Right hindlimb (tissue), 1 donor: ENCODE measurements at regions not wholly inside any gene's neighbourhood (a gene's known extent, or its start where the extent isn't known, plus 50 kb on each side); places are given as distances from the start of the nearest gene placed in this dataset.
"Not testable (repeated sequence)": the region's sequence is repeated elsewhere in the genome, so short reads cannot be mapped to it uniquely, and the experiment has no call there.

Experiments used
- DNase-seq: peaks from one replicate; pipeline ENCODE4 v3.0.0-alpha.2; 2018

DNA sequence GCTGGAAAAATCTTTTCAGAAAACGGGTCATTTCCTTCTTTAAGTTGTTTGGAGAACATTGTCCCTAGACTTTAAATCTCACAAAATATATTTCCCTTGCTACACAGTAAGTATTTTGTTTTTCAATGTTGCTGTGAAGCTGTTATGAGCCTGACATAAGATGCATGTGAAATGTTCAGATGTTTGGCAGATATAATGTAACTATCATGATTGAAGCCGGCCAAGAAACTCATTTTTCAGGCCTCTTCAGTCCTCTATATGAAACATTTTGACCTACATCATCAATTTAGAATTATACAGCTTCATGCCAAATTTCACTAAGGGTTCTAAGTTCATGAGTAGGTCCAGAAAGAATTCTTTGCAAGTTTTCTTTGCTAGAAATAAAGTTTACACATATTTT is 133.8 kb downstream of the JRKL start:
- no peak for DNase-seq

DNA sequence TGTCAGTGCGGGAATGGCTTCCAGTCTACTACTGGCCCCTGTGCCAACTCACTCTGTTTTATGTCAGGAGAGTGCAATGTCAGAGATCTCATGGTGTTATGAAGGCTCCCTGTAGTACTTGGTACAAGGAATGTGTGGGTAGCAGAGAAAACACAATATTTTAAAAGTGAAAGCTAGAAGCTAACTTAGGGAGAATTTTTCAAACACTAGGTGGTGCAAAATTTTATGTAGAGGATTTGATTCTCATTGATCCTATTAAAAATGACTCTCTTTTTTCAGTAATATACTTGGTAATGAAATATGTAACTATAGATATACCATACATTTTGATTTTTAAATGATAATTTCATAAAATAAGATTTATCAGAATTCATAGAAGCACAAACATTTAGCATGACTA is 134.7 kb downstream of the JRKL start:
- DNase-seq, result no peak

DNA sequence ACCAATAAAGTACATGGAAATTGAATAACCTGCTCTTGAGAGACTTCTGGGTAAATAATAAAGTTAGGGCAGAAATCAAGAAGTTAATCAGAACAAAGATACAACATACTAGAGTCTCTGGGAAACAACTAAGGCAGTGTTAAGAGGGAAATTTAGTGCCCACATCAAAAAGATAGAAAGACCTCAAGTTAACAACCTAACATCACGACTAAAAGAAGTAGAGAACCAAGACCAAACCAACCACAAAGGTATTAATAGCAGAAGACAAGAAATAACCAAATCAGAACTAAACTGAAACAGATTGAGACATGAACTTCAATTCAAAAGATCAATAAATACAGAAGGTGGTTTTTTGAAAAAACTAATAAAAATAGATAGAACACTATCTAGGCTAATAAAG is 140.7 kb downstream of the JRKL start:
- DNase-seq, result no peak

DNA sequence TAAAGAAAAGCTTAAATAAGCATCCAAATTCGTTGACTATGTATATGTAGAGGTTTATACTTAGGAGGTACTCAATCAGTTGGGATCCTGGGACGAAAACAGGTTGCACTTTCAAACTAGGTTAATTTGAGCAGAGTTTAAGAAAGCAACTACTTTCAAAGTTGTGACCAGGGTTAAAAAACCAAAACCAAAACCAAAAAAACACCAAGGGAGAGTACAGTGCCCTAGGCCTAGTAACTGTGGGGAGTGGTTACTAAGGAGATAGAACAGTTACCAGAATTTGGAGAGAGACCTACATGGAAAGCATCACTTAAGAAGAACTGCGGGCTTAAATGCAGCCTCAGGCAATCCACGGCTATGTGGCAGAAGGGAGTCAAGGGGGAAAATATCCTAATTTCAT is 148.3 kb downstream of the JRKL start:
- DNase-seq, result no peak

DNA sequence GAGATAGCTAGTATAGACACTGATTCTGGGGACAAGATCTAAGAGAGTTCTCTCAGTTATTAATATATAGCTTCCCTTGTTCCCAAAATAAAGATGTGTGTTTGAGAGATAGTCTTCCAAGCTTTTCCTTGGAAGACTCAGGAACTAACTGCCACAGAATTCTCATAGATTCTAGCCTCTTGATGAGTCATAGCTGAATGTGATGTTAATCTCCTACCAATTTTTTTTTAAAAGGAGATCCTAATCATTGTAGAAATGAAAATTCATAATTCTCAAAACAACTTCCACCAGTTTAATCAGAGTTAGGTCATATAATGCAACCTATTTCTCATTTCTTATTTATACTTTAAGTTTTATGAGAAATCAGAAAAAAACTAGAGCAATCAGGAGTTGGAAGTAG is 148.8 kb downstream of the JRKL start:
- DNase-seq, result no peak

DNA sequence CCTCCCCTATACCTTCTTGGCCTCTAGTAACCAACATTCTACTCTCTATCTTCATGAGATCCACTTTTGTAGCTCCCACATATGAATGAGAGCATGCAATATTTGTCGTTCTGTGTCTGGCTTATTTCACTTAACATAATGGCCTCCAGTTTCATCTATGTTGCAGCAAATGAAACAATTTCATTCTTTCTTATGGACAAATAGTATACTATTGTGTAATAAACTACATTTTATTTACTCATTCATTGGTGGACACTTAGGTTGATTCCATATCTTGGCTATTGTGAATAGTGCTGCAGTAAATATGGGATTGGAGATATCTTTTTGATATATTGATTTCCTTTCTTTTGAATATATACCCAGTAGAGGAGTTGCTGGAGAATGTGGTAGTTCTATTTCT is 151.1 kb downstream of the JRKL start:
- no peak for DNase-seq

DNA sequence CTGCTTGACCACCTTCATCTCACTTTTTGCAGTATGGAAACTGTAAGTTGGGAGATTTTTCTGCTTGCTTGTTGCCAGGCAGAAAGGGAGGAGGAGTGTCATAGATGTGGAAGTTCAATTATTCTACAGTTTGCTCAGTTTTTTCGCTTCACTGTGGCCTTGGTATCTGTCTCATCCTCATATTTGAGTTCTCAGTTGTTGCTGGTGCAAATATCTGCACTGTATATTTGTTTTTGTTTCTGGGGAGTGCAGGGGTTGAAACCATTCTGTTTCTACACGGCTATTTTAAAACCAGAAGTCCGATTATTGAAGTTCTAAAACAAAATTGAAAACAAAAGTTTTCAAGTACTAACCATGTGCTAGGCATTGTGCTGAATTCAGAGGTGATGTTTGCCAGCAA is 153.4 kb downstream of the JRKL start:
- no peak for DNase-seq

DNA sequence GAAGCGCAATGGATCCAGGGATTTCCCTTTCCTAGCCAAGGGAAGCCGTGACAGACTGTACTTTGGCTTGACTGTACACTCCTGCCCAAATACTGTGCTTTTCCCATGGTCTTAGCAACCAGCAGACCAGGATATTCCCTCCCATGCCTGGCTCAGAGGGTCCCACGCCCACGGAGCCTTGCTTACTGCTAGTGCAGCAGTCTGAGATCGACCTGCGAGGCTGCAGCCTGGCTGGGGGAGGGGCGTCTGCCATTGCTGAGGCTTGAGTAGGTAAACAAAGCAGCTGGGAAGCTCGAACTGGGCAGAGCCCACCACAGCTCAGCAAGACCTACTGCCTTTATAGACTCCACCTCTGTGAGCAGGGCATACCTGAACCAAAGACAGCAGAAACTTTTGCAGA is 155.4 kb downstream of the JRKL start:
- DNase-seq, result not testable (repeated sequence)

DNA sequence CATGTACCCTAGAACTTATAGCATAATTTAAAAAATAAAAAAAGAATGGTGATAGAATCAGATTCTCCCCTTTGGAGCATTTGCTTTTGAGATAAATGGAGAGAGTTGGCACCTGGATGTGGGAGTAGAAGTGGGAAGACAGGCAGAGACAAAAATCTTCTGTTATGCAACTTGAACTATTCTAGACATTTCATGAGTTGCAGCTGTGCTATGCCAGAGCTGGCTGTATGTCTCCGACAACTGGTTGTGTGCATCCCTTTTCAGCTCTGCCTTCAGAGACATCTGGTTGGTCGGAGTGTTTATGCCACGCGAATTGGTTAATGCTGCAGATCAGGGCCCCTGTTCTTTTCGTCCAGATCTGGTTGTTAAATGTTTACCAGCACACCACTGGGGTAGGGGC is 161.3 kb downstream of the JRKL start:
- no peak for DNase-seq

DNA sequence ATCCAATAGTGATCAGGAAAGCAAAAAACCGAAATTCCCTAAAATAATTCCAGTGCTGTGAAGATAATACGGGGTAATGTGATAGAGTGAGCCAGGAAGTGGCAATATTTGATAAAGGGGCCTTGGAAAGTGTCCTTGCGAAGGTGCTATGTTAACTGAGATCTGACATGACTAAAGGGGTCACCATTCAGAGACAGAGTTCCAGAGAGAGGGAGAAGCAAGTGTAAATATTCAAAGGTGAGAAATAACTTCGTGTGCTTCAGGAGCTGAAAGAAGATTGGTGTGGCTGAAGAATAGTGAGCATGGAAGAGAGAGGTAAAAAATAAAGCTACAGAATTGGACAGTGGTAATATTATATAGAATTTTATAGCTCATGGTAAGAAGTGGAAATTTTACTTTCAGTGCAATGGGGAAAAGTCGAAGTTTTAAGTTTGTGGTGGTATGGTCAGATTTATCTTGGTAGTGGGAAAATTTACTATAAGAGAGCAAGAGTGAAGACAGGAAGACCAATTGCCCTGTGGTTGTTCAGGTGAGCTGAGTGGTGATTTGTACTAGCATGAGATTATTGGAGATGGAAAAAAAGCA is 164.5 kb downstream of the JRKL start:
- DNase-seq, result no peak

DNA sequence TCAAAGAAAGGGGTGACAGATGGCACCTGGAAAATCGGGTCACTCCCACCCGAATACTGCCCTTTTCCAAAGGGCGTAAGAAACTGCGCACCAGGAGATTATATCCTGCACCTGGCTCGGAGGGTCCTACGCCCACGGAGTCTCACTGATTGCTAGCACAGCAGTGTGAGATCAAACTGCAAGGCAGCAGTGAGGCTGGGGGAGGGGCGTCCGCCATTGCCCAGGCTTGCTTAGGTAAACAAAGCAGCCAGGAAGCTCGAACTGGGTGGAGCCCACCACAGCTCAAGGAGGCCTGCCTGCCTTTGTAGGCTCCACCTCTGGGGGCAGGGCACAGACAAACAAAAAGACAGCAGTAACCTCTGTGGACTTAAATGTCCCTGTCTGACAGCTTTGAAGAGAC is 166.0 kb downstream of the JRKL start:
- not testable (repeated sequence) for DNase-seq

DNA sequence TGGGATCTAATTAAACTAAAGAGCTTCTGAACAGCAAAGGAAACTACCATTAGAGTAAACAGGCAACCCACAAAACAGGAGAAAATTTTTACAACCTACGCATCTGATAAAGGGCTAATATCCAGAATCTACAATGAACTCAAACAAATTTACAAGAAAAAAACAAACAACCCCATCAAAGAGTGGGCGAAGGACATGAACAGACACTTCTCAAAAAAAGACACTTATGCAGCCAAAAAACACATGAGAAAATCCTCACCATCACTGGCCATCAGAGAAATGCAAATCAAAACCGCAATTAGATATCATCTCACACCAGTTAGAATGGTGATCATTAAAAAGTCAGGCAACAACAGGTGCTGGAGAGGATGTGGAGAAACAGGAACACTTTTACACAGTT is 170.9 kb downstream of the JRKL start:
- DNase-seq, result not testable (repeated sequence)

DNA sequence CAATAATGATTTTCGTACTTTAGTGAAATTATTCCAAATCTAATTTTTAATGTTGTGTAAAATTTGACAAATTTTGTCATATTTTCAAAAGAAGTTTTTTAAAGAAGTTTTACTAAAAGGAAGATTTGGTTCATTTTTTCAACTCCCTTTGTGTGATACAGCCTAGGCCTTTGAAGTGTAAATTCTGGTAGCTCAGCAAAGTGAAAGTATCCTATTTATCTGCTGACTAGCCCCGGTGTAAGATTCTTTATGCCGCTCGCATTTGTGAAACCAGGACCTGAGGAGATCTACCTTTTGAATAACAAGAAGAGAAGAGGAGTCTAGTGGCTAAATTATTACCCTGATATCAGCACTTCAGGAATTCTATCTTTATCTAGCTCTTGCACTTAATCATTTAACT is 177.4 kb downstream of the JRKL start:
- no peak for DNase-seq

DNA sequence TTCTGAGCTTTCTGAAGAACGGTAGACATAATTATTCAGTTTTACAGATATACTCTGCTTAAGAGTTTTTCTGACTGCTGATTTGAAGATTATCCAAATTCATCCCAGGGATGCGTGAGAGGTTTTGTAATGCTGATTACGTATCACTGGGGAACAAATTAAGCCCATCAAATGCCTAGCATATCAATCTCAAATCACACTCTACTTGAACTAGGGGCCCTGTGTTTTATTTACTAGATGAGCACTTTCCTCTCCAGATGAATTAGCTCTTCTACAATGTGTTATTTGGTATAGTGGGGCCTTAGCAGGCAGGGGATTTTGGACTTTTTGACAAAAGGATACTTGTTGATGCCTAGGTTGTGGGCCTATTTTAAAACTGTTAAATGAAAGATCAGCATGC is 177.9 kb downstream of the JRKL start:
- DNase-seq, result no peak

DNA sequence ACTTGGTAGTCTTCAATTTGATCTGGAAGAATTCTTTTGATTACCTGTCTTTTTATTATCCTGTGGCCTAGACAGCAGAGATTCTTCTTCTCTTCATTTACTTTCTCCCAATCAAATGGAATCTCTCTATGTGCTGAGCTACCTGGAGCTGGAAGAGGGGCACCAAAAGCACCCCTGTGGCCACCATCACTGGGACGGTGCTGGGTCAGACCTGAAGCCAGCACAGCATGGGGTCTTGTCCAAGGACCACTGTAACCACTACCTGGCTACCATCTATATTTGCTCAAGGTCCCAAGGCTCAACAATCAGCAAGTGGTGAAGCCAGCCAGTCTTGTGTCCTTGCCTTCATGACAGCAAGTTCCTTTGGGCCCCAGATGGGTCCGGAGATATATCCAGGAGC is 186.6 kb downstream of the JRKL start:
- DNase-seq, result no peak

DNA sequence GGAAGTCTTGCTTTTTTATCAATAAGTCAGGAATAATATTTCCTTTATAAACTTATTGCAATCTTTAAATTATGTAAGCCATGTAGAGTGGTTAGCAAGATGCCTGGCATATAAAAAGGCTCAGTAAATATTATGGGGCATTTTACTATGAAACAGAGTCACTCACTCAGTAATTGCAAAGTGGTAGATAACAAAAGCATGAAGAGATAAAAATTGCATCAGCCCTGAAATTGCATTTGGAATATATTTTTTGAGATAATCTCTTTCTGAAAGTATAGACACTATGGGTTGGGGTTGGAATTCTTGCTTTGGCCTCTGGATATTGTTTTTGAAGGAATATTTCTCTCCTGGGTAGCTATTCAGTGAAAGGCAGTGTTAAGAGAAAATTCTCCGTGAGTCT is 188.6 kb downstream of the JRKL start:
- no peak for DNase-seq

DNA sequence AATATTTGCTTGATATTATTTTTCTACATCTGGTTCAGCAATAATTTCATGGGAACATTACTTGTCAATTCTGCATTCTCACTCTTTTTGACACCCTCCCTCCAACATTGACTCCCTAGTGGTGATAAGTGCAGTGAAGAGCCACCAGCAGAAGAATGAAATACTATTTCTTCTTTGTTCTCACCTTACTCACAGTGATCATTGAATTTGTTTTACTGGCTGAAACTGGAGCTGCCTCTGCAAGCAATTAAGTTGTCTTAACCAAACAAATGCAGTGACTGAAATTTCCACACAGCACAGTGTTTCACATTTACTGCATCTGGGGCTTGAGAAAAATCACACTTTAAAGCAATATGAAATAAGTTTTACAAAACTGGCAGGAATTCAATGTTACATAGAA is 189.8 kb downstream of the JRKL start:
- DNase-seq, result no peak

DNA sequence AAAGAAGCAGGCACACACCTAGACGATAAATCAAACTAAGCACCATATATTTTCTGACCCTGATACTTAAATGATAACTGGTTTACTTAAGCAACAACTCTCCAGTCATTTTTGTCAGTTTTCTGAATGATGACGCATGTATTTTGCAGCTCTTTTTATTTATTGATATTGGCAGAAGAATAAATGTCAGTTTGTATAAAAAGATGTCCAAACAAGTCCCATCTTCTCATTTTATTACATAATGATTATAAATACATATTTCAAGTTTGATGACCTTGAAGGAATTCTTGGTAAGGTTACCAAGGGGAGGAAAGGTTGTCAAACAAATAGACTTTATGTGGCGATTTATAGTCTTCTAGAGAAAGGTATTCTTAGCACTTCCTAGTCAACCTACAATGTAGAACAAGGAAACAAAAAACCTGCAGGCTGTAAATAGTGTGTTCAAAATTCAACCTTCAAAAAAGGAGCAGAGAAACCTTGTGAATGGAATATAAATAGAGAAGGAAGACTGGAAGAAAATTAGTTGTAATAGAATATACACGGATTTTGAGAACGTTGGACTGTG is 190.7 kb downstream of the JRKL start:
- DNase-seq, result no peak

DNA sequence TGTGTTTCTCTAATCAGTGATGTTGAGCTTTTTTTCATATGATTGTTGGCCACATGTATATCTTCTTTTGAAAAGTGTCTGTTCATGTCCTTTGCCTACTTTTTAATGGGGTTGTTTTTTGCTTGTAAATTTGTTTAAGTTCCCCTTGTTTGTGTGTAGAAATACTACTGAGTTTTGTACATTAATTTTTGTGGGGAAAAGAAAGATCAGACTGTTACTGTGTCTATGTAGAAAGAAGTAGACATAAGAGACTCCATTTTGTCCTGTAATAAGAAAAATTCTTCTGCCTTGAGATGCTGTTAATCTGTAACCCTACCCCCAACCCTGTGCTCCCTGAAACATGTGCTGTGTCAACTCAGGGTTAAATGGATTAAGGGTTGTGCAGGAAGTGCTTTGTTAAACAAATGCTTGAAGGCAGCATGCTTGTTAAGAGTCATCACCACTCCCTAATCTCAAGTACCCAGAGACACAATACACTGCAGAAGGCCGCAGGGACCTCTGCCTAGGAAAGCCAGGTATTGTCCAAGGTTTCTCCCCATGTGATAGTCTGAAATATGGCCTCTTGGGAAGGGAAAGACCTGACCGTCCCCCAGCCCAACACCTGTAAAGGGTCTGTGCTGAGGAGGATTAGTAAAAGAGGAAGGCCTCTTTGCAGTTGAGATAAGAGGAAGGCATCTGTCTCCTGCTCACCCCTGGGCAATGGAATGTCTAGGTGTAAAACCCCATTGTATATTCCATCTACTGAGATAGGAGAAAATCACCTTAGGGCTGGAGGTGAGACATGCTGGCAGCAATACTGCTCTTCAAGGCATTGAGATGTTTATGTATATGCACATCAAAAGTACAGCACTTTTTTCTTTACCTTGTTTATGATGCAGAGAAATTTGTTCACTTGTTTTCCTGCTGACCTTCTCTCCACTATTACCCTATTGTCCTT is 196.4 kb downstream of the JRKL start:
- not testable (repeated sequence) for DNase-seq

DNA sequence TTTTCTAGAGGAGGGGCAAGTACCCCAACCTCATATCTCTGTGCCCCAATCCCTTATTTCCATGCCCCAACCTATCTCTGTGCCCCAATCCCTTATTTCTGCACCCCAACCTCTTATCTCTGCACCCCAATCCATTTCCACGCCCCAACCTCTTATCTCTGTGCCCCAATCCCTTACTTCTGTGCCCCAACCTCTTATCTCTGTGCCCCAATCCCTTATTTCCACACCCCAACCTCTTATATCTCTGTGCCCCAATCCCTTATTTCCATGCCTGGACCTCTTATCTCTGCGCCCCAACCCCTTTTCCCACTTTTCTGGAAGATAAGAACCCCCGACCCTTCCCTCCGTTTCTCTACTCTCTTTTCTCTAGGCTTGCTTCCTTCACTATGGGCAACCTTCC is 199.0 kb downstream of the JRKL start:
- not testable (repeated sequence) for DNase-seq

DNA sequence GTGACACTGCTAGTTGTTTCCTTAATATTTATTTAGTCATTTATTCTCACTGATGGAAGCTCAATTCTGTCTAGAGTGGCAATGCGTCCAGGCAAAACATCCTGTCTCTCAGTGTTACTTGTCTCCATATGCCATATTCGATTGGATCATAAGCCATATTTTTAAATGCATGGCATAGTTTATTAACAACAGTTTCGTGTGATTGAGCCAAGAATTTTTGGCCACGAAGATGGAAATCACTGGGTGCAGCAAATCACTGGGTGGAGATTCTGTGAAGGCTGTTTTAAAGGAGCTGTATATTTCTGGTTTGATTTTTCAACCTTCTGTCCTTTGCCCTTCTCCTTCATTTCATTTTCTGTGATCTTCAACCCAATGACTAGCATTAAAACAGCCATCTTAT is 205.2 kb downstream of the JRKL start:
- no peak for DNase-seq

DNA sequence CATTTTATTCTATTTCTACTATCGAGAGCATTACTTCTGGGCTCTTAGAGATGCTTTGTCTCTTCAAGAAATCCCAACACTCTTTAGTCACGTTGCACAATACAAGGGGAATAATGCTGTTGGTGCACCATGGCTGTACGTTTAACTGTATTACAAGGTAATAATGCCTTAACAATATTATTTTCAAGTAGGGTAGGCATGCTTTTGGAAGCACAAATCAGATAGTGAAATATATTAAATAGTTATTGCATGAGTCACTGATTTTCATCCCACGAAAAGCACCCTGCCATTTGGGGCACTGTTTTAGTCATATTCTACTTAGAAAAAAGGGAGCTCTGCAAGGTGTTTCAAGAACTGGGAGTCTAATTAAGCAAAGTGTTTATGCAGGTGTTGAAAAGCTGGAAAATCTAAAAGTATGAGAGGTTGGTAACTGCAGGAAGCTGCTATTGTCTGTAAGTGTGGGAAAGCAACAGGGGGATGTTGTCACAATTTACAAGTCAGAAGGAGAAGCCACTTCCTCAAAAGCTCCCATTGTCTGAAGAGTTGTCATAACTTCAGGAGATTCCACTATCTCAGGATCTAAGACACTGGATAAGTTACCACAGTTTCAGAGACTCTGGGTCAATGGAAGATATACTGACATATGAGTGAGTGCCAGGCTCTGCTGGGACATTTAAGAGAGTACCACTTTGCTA is 218.2 kb downstream of the JRKL start:
- DNase-seq, result no peak

DNA sequence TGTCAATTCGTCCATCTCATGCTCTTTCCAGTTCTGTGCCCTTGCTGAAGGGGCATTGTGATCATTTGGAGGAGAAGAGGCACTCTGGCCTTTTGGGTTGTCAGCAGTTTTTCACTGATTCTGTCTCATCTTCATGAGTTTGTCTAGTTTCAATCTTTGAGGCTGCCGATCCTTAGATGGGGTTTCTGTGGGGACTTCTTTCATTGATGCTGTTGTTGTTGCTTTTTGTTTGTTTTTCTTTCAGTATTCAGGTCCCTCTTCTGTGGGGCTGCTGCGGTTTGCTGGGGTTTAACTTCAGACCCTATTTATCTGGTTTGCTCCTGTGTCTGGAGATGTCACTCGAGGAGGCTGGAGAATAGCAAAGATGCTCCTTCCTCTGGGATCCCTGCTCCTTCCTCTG is 224.3 kb downstream of the JRKL start:
- no peak for DNase-seq

DNA sequence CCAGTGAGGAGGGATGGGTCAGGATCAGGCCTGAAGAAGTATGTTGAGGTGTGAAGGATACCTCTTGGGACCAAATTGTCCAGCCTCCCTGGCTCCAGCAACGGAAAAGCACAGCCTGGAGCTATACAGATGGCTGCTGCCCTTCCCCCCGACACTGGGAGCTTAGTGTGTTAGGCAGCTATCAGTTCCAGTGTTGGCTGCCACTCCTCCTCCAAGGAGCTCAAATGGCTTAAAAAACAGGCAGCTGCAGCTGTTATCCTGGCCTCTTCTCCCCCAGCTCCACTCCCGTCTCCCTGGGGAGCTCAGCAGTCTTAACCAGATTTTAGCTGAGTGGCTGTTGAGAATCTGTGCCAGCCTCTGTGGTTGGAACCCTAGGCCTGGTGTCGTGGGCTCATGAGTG is 225.0 kb downstream of the JRKL start:
- peak; percentile 23 for DNase-seq
